ENCODE measurements at regions not wholly inside any gene's neighbourhood (a gene's known extent, or its start where the extent isn't known, plus 50 kb on each side); places are given as distances from the start of the nearest gene placed in this dataset.

- TF ChIP-seq, protein P1, sequence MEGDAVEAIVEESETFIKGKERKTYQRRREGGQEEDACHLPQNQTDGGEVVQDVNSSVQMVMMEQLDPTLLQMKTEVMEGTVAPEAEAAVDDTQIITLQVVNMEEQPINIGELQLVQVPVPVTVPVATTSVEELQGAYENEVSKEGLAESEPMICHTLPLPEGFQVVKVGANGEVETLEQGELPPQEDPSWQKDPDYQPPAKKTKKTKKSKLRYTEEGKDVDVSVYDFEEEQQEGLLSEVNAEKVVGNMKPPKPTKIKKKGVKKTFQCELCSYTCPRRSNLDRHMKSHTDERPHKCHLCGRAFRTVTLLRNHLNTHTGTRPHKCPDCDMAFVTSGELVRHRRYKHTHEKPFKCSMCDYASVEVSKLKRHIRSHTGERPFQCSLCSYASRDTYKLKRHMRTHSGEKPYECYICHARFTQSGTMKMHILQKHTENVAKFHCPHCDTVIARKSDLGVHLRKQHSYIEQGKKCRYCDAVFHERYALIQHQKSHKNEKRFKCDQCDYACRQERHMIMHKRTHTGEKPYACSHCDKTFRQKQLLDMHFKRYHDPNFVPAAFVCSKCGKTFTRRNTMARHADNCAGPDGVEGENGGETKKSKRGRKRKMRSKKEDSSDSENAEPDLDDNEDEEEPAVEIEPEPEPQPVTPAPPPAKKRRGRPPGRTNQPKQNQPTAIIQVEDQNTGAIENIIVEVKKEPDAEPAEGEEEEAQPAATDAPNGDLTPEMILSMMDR (IDR thresholded peaks at IDR 0.05 in 4 of 5, conservative IDR thresholded peaks at IDR 0.05 in 1 of 5), result no peak
- TF ChIP-seq POLR2A (IDR thresholded peaks at IDR 0.05), result no peak
These were observed 322.5 kb downstream of the PMP22 start for GRCh38 chr17:14942526-14943190.

All from gastrocnemius medialis (tissue), 4 donors.